HG03175 (cell line): ENCODE measurements at regions not wholly inside any gene's neighbourhood (a gene's known extent, or its start where the extent isn't known, plus 50 kb on each side); places are given as distances from the start of the nearest gene placed in this dataset.
"Not testable (repeated sequence)": the region's sequence is repeated elsewhere in the genome, so short reads cannot be mapped to it uniquely, and the experiment has no call there.

Experiments used
- ATAC-seq: cut with Tn5 transposase; IDR thresholded peaks from one replicate; pipeline ENCODE4 v1.9.1; 2021; ENCODE audit warnings: mild to moderate bottlenecking, moderate library complexity; ENCODE audit not compliant: unreplicated experiment

GRCh38 chr15:22519213-22519612 is 60.5 kb downstream of the GOLGA6L22 start:
- ATAC-seq = not testable (repeated sequence)

- ATAC-seq = not testable (repeated sequence)
Observed at GRCh38 chr15:22526537-22526936, 67.8 kb downstream of the GOLGA6L22 start.

- not testable (repeated sequence) for ATAC-seq
Observed at GRCh38 chr15:22527016-22527415, 68.3 kb downstream of the GOLGA6L22 start.

GRCh38 chr15:22529200-22529599 is 70.5 kb downstream of the GOLGA6L22 start:
- not testable (repeated sequence) for ATAC-seq

GRCh38 chr15:22559701-22560100 is 101.0 kb downstream of the GOLGA6L22 start:
- ATAC-seq = not testable (repeated sequence)

GRCh38 chr15:22561716-22562115 is 103.0 kb downstream of the GOLGA6L22 start:
- not testable (repeated sequence) for ATAC-seq

- not testable (repeated sequence) for ATAC-seq
Observed at GRCh38 chr15:22566510-22566909, 107.8 kb downstream of the GOLGA6L22 start.

GRCh38 chr15:22569486-22569885 is 110.8 kb downstream of the GOLGA6L22 start:
- not testable (repeated sequence) for ATAC-seq

GRCh38 chr15:22572152-22572735 is 113.5 kb downstream of the GOLGA6L22 start:
- not testable (repeated sequence) for ATAC-seq

GRCh38 chr15:22572792-22573191 is 114.1 kb downstream of the GOLGA6L22 start:
- not testable (repeated sequence) for ATAC-seq

GRCh38 chr15:22577828-22578227 is 119.1 kb downstream of the GOLGA6L22 start:
- not testable (repeated sequence) for ATAC-seq

- not testable (repeated sequence) for ATAC-seq
Observed at GRCh38 chr15:22579213-22579612, 120.5 kb downstream of the GOLGA6L22 start.

- not testable (repeated sequence) for ATAC-seq
Observed at GRCh38 chr15:22587391-22587790, 128.7 kb downstream of the GOLGA6L22 start.

GRCh38 chr15:22598552-22598951 is 139.8 kb downstream of the GOLGA6L22 start:
- ATAC-seq = not testable (repeated sequence)

- ATAC-seq = not testable (repeated sequence)
Observed at GRCh38 chr15:22599526-22600320, 141.0 kb downstream of the GOLGA6L22 start.

GRCh38 chr15:22616976-22617375 is 158.3 kb downstream of the GOLGA6L22 start:
- not testable (repeated sequence) for ATAC-seq

- not testable (repeated sequence) for ATAC-seq
Observed at GRCh38 chr15:22631789-22632188, 154.7 kb upstream of the NIPA1 start.

- not testable (repeated sequence) for ATAC-seq
Observed at GRCh38 chr15:22639983-22640382, 146.5 kb upstream of the NIPA1 start.

GRCh38 chr15:22649458-22649857 is 137.0 kb upstream of the NIPA1 start:
- not testable (repeated sequence) for ATAC-seq

- not testable (repeated sequence) for ATAC-seq
Observed at GRCh38 chr15:22651179-22651578, 135.3 kb upstream of the NIPA1 start.

- peak; percentile 85 for ATAC-seq
Observed at GRCh38 chr15:22664294-22665058, 122.0 kb upstream of the NIPA1 start.
